ENCODE measurements at regions not wholly inside any gene's neighbourhood (a gene's known extent, or its start where the extent isn't known, plus 50 kb on each side); places are given as distances from the start of the nearest gene placed in this dataset.

- TF ChIP-seq PKNOX1 (IDR thresholded peaks at IDR 0.05) (no peak), IRF3 (IDR thresholded peaks at IDR 0.05) (no peak), MYC (IDR thresholded peaks at IDR 0.05; ENCODE audit: insufficient read depth, insufficient read length, insufficient replicate concordance, low read length, severe bottlenecking) (no peak), TBL1XR1 (IDR thresholded peaks at IDR 0.05; ENCODE audit: low read depth, low read length) (no peak), CHD2 (IDR thresholded peaks at IDR 0.05; ENCODE audit: borderline replicate concordance, low read depth, low read length) (no peak)
Measured at GRCh38 chr15:46389739-46390138, 754.9 kb downstream of the SQOR start (continued).

- BruUV-seq (replicated peaks): no TSS peak
- Histone ChIP-seq H3K27me3 (replicated peaks in 1 of 2; ENCODE audit: control insufficient read depth in 2 of 2, insufficient read depth in 2 of 2, low read length in 1 of 2) (no peaks in the 10 kb centered on the region), H3K9me3 (replicated peaks; ENCODE audit: control insufficient read depth, insufficient read depth, low read length) (no peaks in the 10 kb centered on the region; the same call in 2 of the 3 replicates), H4K20me1 (ENCODE audit: control insufficient read depth, insufficient read depth) (no peaks in the 10 kb centered on the region), H3K9ac (ENCODE audit: control insufficient read depth, insufficient read depth, low read length) (no peak overlapping the region), H2AFZ (ENCODE audit: control insufficient read depth, low read depth, low read length) (no peak overlapping the region), H3K79me2 (ENCODE audit: control insufficient read depth, insufficient read depth, low read length) (no peaks in the 10 kb centered on the region), H3K4me2 (ENCODE audit: control insufficient read depth, insufficient read depth) (no peak overlapping the region), H3K27ac (ENCODE audit: control insufficient read depth, insufficient read depth) (no peak overlapping the region), H3K4me3 (no peak overlapping the region), H3K36me3 (ENCODE audit: control insufficient read depth in 2 of 2, insufficient read depth in 2 of 2, low read length in 1 of 2) (no peaks in the 10 kb centered on the region), H3K4me1 (ENCODE audit: control insufficient read depth, insufficient read depth, low read length) (no peaks in the 10 kb centered on the region)
- TF ChIP-seq LARP7 (IDR thresholded peaks at IDR 0.05) (no peak), TBL1XR1 (IDR thresholded peaks at IDR 0.05; ENCODE audit: low read depth, low read length) (no peak), SMAD5 (IDR thresholded peaks at IDR 0.05; ENCODE audit: low read depth) (no peak), MAX (IDR thresholded peaks at IDR 0.05; ENCODE audit: low read depth, low read length) (no peak)
- FAIRE-seq (no peak), ATAC-seq (no peak), DNase-seq (ENCODE audit: low read depth, low spot score) (no peak)
- POLR2A ChIA-PET: no interaction called here
- SMC1A ChIA-PET (ENCODE audit: uncharacterized antibody, unreplicated experiment): no interaction called here
- RAD21 ChIA-PET (ENCODE audit: unreplicated experiment): no interaction called here
- 0% methylated on average over 1 of the region's 2 CpGs for WGBS (ENCODE audit: insufficient coverage, insufficient replicate concordance, low lambda C conversion rate, missing lambda C conversion rate)
- intact Hi-C loops (cut with micrococcal nuclease; ENCODE audit: unreplicated experiment) (no loop called here), in situ Hi-C loops (cut with MboI) (no loop called here)
- CTCF ChIA-PET: no interaction called here
Measured at GRCh38 chr15:46394463-46394862, 759.6 kb downstream of the SQOR start.

Measured in GM12878 (cell line).